ENCODE measurements at regions not wholly inside any gene's neighbourhood (a gene's known extent, or its start where the extent isn't known, plus 50 kb on each side); places are given as distances from the start of the nearest gene placed in this dataset.

DNA sequence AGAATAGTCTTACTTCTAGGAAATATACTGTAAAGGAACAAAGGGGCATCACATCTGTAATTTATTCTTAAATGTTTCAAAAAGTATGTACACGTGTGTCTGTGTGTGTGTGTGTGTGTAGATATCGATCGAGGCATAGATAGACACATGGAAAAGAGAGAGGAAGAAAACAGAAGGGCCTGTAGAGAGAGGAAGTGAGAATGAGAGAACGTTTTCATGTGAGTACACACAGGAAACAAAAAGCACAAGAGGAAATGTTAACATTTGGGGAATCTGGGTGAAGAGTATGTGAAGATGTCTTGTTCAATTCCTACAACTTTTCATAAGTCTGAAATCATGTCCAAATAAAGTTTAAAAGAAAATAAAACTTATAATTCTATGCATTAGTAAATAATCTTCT is 286.5 kb upstream of the SORCS1 start:
- DNase-seq = no peak

DNA sequence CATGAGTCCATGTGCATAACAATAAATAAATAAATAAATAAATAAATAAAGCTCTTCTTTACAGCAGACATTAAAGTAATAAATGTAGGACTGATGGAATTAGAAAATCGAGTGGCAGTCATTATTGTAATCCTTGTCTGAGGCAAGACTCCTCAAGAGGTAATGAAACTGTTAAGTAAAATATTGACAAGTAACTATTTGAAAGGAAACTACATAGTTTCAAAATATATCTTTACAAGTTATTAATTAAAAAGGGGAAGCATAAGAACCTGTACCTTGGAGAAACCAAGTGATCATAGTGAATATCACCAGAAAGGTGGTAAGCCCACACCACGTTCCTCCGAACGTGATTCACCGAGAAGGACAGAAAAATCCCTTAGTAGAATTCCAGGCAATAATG is 285.6 kb upstream of the SORCS1 start:
- DNase-seq = no peak

DNA sequence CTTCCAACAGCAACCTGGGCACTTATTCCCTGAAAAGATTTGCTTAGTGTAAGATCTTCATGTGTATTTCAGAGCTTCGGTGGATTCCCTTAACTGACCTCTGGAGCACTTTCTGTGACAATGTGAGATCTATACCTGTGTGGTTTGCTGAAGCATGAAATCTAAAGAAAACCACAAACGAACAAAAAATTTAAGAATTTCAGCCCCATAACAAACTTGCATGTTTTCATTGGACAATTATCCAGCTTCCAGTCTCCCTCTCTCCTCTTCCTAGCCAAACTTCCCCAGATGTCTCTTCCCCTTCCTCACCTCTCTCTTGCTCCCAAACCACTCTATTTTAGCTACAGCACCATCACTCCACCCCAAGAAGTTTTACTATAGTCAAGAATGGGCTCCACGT is 279.9 kb upstream of the SORCS1 start:
- no peak for DNase-seq

DNA sequence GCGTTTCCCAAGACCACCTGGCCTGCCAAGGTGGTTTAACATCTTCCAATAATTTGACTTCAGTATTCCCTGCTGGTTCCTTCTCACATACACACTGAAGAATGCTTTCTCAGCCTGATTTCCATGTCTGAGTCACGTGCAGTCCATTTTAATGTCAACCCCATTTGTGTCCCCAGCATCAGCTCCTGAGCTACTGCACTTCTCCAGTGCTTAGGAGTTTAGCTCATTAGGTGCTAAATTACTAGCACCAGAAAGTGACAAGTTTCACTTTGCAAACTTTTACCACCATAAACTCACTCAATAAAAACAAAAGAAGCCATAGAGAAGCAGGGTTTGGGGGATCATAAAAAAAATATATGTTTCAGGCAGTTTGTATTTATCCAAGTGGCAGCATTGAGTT is 279.3 kb upstream of the SORCS1 start:
- DNase-seq = no peak

DNA sequence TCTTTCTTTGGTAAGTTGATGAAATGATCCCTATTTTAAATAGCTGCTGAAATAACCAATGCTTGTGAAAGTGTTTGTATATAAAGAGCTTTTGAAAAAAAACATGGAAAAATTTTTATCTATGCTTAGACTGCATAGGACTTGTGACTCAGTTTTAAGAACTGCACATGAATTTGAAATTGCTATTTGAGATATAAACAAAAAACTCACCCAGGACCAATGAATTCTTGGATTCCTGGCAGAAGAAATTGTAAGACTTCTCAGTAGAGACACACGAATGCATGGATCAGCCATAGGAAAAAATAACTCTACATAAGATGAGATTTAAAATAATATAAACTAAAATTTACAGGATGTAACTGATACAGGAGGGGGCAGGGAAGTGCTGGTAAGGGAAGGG is 278.8 kb upstream of the SORCS1 start:
- DNase-seq = no peak

DNA sequence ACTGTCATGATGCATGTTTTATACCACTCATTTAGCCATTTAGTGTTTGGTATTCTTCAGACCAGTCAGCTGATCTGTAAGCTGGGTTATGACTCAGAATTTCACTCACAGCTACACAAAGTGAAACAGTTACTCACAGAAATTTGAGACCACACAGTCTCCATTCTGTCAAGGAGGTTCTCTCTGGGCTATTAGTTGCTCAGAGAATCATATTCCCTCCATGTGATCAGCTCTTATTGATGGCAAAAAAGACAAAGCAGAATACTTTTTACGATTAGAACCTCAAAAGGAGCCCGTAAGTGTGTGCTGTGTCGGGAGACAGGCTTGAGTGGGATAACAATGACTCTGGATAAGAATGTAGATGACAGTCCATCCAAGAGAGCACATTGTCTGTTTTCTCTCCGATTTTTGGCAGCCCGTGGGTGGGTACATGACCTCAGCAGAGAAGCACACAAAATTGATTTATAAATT is 277.6 kb upstream of the SORCS1 start:
- DNase-seq = no peak

DNA sequence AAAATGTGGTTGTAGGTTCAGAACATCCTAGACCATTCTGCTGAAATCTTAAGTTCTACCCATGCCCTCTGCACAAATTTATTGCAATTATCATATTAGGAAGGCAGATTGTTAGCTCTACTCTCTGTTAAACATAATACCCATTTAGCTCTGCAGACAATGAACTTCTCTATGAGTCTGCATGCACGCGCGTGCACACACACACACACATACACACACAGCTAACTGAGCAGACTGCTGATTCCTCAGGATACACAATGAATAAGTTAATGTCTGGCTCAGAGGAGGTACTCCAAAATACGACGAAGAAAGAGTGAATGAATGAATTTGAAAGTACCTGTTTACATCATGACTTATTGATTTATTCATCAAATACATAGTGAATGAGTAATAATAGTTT is 276.2 kb upstream of the SORCS1 start:
- DNase-seq = no peak

DNA sequence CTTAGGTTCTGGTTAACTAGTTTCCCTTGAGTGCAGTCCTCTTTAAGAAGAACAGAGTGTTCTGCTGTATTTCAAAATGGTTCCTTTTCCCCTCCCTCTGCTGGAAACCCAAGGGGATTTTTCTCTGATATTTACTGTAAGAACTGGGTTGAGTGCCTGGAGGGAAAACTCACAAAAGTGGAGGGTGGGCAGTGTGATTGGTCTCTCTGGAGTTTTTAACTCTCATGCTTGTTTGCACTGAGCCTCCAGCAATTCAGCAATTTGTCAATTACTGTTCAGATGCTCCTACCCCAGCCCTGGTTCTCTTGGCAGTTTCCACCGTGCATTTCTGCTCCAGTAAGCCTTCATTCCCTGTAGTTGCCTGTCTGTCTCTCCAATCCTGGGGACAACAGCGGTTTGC is 273.4 kb upstream of the SORCS1 start:
- DNase-seq = no peak

DNA sequence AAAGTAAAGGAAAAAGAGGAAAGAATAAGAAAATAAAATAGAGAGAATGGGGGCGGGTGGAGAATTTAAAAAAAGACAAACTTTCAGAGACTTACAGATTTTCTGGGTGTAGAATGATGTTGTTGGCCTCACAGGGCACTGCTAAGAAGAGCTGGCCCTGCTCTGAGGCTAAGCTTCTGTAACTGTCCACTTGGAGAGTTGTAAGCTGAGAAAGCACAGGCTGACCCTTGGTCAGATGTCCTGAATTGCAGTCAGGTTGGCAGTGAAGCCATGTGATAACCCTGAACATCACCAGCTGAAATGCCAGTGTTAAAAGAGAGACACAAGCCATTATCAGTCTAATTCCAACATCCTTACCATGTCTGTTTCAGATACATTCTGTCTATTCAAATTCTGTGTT is 272.1 kb upstream of the SORCS1 start:
- no peak for DNase-seq

DNA sequence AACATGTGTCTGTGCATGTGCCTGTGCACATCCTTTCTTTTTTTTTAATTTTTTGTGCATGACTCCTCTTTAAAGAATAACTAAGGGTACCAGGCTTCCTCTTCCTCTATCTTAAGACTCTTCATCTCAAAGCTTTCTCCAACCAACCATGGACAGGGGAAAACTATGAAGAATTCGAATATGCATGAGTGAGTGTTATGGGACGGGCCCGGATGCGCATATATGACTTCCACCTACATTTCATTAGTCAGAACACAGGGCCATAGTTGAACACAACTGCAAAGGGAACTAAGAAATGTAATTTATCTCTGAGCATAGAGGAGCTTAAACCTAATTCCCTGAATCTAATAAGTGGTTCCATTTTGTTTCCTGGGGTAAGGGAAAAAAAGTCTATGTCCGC is 270.3 kb upstream of the SORCS1 start:
- DNase-seq = no peak

DNA sequence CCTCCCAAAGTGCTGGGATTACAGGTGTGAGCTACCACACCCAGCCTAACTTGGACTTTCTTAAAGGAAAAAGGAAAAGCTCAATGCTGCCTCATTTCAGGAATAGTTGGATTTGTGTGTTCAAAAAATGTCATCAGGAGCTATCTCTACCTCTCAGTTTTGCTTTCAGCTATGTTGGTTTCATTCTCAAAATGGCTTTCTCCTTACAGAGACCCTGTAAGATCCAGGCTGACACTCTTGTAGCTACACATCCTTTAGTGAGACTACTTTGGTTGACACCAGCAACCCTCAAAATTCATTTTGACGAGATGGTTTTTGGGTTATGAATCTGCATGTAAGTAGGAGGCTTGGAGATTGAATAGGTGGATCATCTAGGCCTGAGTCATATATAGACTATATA is 269.7 kb upstream of the SORCS1 start:
- no peak for DNase-seq

DNA sequence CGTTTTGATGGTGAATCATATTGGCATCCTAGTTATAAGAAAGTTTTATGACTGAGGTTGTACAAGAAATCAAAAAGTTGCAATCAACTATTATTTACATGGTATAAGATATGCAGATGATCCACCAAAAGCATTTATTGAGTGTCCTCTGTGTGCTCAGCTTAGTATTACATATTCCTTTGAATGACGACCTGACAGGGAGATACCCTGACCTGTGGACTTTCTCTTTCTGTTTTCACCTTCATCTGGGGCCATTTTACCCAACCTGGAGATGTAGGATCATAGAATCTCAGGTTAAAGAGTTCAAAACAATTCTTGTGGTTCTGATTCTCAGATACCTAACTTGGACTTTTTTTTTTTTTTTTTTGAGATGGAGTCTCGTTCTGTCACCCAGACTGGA is 269.1 kb upstream of the SORCS1 start:
- no peak for DNase-seq

DNA sequence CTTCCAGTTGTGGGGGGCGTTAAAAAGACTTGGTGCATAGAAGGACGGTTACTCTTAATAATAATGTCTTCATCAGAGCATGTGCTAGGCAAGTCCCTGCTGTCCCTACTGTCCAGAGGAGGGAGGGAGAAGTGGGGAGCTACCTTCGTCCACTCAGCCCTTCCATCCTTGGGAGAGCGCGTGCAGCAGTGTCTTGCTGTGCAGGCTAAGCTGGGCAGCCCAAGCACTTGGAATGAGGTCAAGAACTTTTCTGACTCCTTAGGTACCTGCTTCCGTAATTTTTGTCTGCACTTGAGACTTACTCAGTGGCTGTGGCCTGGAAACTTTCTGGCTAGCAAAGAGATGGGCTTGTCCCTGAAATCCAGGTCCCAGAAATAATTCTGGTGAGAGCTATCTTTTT is 265.9 kb upstream of the SORCS1 start:
- no peak for DNase-seq

DNA sequence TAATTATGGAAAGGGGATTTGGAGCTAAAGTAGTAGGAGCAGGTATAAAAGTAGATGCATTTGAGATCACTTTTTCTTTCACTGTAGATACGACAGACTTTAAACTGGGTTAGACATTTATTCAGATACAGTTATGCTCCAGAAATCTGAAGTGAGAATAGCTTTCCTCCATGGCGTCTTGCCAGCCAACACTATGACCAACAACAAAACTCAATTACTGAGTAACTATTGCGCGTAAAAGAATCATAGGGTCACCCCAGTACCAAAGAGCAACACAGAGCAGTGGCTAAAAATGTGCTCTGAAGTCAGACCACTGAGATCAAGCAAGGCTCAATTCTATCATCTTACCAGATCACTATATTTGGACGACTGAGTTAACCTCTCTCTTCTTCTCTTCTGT is 262.5 kb upstream of the SORCS1 start:
- DNase-seq = no peak

DNA sequence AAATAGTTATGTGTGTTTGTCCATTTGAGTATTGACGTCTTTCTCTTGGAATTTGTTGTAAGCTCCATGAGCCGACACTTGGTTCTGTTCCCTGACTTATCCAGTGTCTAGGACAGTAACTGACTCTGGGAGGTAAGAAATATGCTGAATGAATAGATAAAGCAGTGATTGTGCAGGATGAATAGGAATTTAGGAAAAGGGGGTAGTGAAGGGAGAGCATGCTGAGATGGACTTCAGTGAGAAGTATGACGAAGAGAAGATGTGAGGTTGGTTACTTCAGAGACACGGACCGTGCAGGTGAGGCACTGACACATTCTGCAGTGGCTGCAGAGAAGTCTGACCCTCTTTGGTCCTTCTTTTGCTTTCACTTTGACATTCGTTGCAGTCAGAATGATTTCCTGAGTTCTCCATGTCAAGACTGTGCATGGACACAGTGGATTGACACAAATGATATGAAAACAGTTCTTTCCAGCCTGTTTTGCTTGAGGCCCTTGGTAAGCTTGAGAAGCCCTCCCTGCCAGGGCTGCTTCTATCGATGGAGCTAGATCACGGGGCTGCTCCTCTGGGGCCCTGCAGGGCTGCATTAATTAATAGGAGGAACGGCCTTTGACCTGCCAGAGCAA is 261.5 kb upstream of the SORCS1 start:
- no peak for DNase-seq

DNA sequence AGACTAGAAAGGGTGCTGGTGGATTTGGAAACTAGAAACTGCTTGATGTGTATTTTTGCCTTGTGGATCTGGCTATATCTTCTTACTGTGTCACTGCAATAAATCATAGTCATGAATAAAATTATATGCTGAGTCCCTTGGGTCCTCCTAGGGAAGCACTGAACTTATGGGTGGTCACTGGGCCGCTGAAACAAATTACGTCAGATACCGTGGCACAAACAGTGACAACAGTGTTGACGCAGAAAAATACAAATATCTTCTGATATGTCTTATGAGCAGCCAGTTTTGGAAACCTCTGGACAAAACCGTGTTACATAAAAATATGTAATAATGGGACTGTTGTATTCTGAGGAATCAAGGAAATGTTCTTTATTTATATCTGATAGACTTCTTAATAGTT is 260.1 kb upstream of the SORCS1 start:
- DNase-seq = no peak

DNA sequence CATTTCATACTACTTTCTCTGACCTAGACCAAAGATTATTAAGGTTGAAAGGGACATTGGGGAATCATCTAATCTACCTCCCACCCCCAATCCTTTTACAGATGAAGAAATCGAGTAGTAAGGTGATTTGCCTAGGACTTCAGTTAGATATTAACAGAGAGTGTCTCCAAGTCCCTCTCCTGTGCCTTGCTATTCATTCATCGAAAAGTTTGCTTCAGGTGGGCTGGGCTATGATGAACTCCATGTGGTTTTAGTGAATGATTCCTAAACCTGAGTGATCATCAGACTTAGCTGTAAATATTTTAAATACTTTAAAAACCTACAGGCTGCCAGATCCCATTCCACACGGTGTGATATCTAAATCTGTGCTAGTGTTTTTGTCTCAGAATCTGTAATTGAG is 259.4 kb upstream of the SORCS1 start:
- DNase-seq = no peak

DNA sequence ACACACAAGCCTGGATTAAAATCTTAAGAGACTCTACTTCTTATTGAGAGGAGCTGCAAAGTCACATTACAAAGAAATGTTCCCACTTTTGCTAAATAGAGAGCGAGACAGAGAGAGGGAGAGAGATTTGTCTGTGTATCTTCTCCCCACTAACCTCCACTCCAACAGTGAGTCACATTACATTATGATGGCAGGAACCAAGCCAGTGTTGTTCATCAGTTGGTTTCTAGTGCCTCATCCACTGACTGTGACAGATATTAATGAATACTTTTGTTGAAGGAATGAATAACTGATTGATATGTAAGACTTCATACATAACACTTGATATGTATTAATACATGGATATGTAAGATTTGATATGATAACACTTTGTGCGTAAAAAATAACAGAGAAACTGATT is 258.2 kb upstream of the SORCS1 start:
- no peak for DNase-seq

DNA sequence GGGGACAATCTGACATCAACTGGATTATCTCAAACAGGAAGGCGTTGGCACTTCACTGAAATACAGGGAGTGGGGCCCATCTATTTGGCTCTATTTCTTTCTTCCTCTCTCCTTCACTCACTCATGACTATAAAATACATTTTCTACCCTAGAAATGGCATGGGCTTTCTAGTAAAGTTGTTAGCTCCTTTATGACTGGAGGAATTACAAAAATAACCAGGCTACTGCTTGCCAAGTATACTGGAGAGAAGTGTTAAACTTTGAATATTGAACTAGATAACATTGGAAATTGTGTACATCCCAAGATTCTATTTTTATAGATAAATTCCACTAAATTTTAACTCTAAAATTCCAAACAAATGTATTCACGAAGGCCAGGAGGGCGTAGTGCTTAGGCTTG is 255.7 kb upstream of the SORCS1 start:
- DNase-seq = no peak

DNA sequence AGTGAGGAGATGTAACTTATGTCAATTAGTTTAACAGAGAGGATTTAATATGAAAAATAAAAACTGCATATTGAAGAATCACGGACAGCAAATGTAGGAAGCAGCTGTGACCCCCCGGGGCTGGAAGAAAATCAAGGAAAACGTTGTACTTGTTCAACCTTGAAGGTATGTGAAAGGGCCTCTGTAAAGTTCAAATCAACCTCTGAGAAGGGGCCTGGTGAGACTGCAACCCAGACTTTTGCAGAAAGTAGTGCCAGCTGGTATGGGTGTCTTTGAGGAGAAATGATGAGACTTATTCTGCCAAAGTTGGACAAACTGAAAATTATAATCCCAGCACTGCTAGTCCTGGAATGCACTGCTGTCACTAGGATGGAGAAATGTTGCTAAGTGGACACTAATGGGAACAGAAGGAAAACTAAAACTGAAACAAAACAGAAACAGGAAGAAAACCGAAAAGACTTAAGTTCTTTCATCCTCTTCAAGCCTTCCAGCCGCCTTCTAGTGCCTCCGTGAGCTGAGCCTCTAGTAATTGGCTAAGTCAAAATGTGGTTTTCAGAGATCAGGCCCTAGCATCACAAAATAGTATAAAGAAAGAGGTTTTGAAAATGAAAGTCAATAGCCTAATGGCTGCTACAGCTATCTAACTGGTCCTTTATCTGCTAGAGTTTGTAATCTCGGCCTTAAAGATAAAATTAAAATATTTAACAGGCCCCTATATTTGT is 253.7 kb upstream of the SORCS1 start:
- no peak for DNase-seq

DNA sequence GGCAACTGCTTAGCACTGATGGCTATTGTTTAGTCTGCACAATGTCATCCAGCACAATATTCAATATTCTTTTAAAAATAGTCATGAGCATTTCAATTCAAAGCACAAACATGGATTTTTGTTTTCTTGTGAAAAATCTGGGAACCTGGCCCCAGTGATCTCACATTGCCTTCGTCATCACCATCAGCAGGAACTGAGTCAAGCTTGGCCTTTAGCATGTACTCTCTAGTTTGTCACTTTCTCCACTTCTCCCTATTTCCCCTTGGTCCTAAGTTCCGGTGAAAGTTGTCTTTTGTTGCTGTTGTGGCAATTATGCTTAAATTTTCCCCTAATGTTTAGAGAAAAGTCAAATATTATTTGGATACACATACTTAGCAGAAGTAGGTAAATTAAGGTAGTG is 252.9 kb upstream of the SORCS1 start:
- no peak for DNase-seq

DNA sequence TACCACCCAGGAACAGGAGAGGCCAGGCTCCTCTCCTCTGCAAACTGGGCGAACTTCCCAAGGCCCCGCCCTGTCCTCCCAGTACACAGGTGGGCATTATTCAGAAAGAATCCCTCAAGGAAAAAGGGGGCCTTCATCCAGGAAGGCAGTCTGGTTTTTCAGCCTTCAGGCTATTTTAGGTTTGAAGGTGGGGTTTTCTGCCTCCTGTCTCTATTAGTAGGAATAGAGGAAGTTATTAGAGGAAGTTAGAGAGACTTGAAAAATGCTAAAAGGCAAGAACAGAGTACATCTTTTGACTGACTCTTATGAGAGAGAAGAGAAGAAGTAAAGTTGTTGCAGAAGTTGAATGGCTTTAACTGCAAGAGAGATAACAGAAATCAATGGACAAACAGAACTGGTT is 250.9 kb upstream of the SORCS1 start:
- no peak for DNase-seq

DNA sequence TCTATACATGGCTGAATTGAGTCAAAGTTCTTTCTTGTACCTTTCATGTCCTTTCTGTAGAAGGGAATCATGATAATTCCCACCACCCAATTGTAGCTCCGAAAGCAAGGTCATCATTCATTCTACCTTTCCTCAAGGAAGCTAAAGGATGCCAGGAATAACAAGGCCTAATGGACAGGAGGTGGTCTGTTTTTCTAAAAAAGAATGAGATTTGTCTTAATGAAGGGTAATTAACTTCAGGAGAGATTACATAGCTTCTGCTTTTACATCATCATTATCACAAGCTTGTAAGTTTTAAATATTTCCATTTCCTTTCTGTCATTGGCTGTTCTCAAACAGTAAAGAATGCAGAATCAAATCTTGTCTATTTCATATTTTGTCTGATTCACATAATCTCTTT is 249.5 kb upstream of the SORCS1 start:
- DNase-seq = no peak

DNA sequence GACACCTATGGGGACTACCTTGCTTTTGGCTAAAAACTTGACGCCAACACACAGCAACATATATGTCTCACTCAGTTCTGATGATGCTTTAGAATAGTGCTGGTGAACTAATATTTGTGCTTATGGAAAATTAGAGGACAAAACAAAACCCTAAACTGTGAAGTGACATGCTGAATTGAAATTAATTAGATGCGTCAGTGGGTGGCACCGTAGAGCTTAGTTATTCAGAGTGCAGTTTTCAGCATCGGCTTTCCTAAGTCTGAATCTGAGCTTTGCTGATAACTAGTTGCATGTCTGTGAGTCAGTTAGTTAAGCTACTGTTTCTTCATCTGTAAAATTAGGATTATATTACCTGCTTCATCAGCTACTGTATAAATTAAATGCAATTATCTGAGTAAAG is 245.0 kb upstream of the SORCS1 start:
- DNase-seq = no peak

DNA sequence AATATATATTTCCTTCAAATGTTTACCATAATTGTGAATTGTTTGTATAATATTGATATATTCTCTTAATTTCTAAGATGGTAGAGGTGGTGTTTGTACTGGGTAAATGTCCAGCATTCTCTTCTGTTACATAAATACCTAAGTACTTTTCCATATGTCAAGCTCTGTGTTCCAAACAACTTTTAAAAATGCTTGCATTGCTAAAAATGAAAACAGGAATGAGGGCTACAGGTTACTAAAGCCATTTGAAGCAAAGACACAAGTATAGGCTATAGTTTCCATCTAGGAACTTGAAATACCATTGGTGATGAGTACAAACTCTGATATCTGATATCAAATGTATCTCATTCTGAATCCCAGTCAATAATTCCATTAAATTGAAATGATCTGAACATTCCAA is 233.6 kb upstream of the SORCS1 start:
- no peak for DNase-seq

All from femur (tissue), 1 donor.